ENCODE measurements at regions not wholly inside any gene's neighbourhood (a gene's known extent, or its start where the extent isn't known, plus 50 kb on each side); places are given as distances from the start of the nearest gene placed in this dataset.

GRCh38 chr4:14072506-14072905 lies 445.0 kb upstream of the BOD1L1 start:
- DNase-seq: no peak
- H3K36me3 ChIP-seq: no peaks in the 10 kb centered on the region
- H3K27ac ChIP-seq: no peak overlapping the region
- TF ChIP-seq POLR2AphosphoS5 (IDR thresholded peaks at IDR 0.05): no peak
- TF ChIP-seq POLR2A (IDR thresholded peaks at IDR 0.05): no peak
- TF ChIP-seq, protein P1, sequence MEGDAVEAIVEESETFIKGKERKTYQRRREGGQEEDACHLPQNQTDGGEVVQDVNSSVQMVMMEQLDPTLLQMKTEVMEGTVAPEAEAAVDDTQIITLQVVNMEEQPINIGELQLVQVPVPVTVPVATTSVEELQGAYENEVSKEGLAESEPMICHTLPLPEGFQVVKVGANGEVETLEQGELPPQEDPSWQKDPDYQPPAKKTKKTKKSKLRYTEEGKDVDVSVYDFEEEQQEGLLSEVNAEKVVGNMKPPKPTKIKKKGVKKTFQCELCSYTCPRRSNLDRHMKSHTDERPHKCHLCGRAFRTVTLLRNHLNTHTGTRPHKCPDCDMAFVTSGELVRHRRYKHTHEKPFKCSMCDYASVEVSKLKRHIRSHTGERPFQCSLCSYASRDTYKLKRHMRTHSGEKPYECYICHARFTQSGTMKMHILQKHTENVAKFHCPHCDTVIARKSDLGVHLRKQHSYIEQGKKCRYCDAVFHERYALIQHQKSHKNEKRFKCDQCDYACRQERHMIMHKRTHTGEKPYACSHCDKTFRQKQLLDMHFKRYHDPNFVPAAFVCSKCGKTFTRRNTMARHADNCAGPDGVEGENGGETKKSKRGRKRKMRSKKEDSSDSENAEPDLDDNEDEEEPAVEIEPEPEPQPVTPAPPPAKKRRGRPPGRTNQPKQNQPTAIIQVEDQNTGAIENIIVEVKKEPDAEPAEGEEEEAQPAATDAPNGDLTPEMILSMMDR (IDR thresholded peaks at IDR 0.05 in 8 of 11, conservative IDR thresholded peaks at IDR 0.05 in 3 of 11): no peak
- H3K27me3 ChIP-seq (replicated peaks in 1 of 7): no peaks in the 10 kb centered on the region
- intact Hi-C loops (cut with DNase I; ENCODE audit: low total_unique reads): no loop called here
- peaks cover 3 to 42% (median 36%) of the 10 kb centered on the region in 8 donors for H3K9me3 ChIP-seq
- no peaks in the 10 kb centered on the region for H3K4me1 ChIP-seq
- H3K4me3 ChIP-seq: no peak overlapping the region

GRCh38 chr4:14076776-14077175 lies 449.3 kb upstream of the BOD1L1 start:
- TF ChIP-seq POLR2AphosphoS5 (IDR thresholded peaks at IDR 0.05) (no peak), POLR2A (IDR thresholded peaks at IDR 0.05) (no peak)
- TF ChIP-seq, protein P1 (IDR thresholded peaks at IDR 0.05 in 8 of 11, conservative IDR thresholded peaks at IDR 0.05 in 3 of 11): no peak
- Histone ChIP-seq H3K9me3 (peaks cover 3 to 29% (median 27%) of the 10 kb centered on the region in 8 donors), H3K4me3 (no peak overlapping the region), H3K27me3 (replicated peaks in 1 of 7) (no peaks in the 10 kb centered on the region), H3K27ac (no peak overlapping the region), H3K36me3 (no peaks in the 10 kb centered on the region), H3K4me1 (no peaks in the 10 kb centered on the region)
- 67 to 79% (median 71%) methylated on average over 3 of the region's 3 CpGs for WGBS, 5 donors
- DNase-seq: no peak
- intact Hi-C loops (cut with DNase I; ENCODE audit: low total_unique reads): no loop called here

GRCh38 chr4:14078326-14078725 lies 450.8 kb upstream of the BOD1L1 start:
- TF ChIP-seq POLR2A (IDR thresholded peaks at IDR 0.05) (no peak), POLR2AphosphoS5 (IDR thresholded peaks at IDR 0.05) (no peak)
- TF ChIP-seq, protein P1 (IDR thresholded peaks at IDR 0.05 in 8 of 11, conservative IDR thresholded peaks at IDR 0.05 in 3 of 11): no peak
- WGBS, 5 donors: 81 to 92% (median 86%) methylated on average over 3 of the region's 3 CpGs
- Histone ChIP-seq H3K27ac (no peak overlapping the region), H3K4me3 (no peak overlapping the region), H3K9me3 (peaks cover 0 to 14% (median 11%) of the 10 kb centered on the region in 8 donors), H3K27me3 (replicated peaks in 1 of 7) (no peaks in the 10 kb centered on the region), H3K36me3 (no peaks in the 10 kb centered on the region), H3K4me1 (no peaks in the 10 kb centered on the region)
- DNase-seq: no peak
- intact Hi-C loops (cut with DNase I; ENCODE audit: low total_unique reads): no loop called here

GRCh38 chr4:14079601-14080000 lies 452.1 kb upstream of the BOD1L1 start:
- Histone ChIP-seq H3K27ac (no peak overlapping the region), H3K9me3 (peaks cover 0 to under 1% (median 0%) of the 10 kb centered on the region in 8 donors), H3K27me3 (replicated peaks in 1 of 7) (no peaks in the 10 kb centered on the region), H3K4me1 (no peaks in the 10 kb centered on the region), H3K36me3 (no peaks in the 10 kb centered on the region), H3K4me3 (no peak overlapping the region)
- intact Hi-C loops (cut with DNase I; ENCODE audit: low total_unique reads): no loop called here
- TF ChIP-seq POLR2AphosphoS5 (IDR thresholded peaks at IDR 0.05): no peak
- TF ChIP-seq, protein P1 (IDR thresholded peaks at IDR 0.05 in 8 of 11, conservative IDR thresholded peaks at IDR 0.05 in 3 of 11): no peak
- no peak for TF ChIP-seq POLR2A (IDR thresholded peaks at IDR 0.05)
- DNase-seq: no peak
- 56 to 86% (median 76%) methylated on average over 1 of the region's 1 CpG for WGBS, 5 donors

All from spleen (tissue), 11 donors.